ENCODE measurements at regions not wholly inside any gene's neighbourhood (a gene's known extent, or its start where the extent isn't known, plus 50 kb on each side); places are given as distances from the start of the nearest gene placed in this dataset.

DNA sequence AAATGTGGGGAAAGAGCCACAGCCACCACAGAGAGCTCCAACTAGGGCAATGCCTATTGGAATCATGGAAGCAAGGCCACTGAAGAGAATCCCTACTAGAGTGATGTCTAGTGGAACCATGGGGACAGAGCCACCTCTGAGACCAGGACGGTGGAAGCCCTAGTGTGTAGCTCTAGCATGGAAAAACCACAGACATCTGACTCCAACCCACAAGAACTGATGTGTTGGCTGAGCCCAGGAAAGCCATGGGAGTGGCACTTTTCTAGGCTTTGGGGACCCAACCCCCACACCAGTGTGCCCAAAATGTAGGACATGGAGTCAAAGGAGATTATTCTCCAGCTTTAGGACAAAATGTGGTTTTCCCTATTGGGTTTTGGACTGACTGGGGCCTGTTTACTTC lies 721.9 kb downstream of the BRINP1 start (continued):
- TF ChIP-seq, protein P1, sequence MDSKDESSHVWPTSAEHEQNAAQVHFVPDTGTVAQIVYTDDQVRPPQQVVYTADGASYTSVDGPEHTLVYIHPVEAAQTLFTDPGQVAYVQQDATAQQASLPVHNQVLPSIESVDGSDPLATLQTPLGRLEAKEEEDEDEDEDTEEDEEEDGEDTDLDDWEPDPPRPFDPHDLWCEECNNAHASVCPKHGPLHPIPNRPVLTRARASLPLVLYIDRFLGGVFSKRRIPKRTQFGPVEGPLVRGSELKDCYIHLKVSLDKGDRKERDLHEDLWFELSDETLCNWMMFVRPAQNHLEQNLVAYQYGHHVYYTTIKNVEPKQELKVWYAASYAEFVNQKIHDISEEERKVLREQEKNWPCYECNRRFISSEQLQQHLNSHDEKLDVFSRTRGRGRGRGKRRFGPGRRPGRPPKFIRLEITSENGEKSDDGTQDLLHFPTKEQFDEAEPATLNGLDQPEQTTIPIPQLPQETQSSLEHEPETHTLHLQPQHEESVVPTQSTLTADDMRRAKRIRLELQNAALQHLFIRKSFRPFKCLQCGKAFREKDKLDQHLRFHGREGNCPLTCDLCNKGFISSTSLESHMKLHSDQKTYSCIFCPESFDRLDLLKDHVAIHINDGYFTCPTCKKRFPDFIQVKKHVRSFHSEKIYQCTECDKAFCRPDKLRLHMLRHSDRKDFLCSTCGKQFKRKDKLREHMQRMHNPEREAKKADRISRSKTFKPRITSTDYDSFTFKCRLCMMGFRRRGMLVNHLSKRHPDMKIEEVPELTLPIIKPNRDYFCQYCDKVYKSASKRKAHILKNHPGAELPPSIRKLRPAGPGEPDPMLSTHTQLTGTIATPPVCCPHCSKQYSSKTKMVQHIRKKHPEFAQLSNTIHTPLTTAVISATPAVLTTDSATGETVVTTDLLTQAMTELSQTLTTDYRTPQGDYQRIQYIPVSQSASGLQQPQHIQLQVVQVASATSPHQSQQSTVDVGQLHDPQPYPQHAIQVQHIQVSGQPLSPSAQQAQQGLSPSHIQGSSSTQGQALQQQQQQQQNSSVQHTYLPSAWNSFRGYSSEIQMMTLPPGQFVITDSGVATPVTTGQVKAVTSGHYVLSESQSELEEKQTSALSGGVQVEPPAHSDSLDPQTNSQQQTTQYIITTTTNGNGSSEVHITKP (tag by site-specific recombination; IDR thresholded peaks at IDR 0.05): no peak
- no peak for TF ChIP-seq MEIS1 (CRISPR knock-in tag; IDR thresholded peaks at IDR 0.05; ENCODE audit: borderline replicate concordance)

DNA sequence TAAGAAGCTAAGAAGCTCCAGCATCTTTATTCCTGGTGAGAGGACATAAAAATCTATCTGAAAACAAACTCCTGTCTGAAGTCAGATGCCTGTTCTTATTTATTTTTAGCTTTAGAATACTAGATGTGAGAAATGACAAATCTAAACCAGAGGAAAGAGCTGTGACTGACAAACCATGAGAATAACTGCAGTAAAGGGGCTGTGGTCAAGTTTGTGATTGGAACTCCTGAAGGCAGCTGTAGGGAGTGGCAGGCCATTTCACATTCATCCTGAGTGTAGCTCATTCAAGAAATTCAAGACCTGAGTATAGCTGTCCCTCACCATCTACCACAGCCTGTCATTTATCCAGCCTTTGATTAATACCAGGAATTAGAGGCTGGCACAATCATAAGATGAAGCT lies 718.8 kb downstream of the BRINP1 start:
- Histone ChIP-seq H3K4me3 (ENCODE audit: low read depth, low read length) (no peak overlapping the region), H3K27ac (ENCODE audit: extremely low read depth, low read depth, low read length) (no peak overlapping the region), H3K4me1 (ENCODE audit: control insufficient read depth, insufficient read depth, low read length) (no peaks in the 10 kb centered on the region), H3K9me3 (ENCODE audit: control insufficient read depth, insufficient read depth, low read depth, low read length) (no peaks in the 10 kb centered on the region), H3K36me3 (ENCODE audit: control insufficient read depth in 2 of 2, insufficient read depth in 1 of 2, low read length in 2 of 2) (no peaks in the 10 kb centered on the region)
- TF ChIP-seq ZNF248 (tag by site-specific recombination; IDR thresholded peaks at IDR 0.05): no peak
- TF ChIP-seq ZNF391 (tag by site-specific recombination; IDR thresholded peaks at IDR 0.05; ENCODE audit: borderline replicate concordance, low read depth): no peak
- TF ChIP-seq, protein P2, sequence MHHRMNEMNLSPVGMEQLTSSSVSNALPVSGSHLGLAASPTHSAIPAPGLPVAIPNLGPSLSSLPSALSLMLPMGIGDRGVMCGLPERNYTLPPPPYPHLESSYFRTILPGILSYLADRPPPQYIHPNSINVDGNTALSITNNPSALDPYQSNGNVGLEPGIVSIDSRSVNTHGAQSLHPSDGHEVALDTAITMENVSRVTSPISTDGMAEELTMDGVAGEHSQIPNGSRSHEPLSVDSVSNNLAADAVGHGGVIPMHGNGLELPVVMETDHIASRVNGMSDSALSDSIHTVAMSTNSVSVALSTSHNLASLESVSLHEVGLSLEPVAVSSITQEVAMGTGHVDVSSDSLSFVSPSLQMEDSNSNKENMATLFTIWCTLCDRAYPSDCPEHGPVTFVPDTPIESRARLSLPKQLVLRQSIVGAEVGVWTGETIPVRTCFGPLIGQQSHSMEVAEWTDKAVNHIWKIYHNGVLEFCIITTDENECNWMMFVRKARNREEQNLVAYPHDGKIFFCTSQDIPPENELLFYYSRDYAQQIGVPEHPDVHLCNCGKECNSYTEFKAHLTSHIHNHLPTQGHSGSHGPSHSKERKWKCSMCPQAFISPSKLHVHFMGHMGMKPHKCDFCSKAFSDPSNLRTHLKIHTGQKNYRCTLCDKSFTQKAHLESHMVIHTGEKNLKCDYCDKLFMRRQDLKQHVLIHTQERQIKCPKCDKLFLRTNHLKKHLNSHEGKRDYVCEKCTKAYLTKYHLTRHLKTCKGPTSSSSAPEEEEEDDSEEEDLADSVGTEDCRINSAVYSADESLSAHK (tag by site-specific recombination; IDR thresholded peaks at IDR 0.05): no peak
- TF ChIP-seq, protein P3, sequence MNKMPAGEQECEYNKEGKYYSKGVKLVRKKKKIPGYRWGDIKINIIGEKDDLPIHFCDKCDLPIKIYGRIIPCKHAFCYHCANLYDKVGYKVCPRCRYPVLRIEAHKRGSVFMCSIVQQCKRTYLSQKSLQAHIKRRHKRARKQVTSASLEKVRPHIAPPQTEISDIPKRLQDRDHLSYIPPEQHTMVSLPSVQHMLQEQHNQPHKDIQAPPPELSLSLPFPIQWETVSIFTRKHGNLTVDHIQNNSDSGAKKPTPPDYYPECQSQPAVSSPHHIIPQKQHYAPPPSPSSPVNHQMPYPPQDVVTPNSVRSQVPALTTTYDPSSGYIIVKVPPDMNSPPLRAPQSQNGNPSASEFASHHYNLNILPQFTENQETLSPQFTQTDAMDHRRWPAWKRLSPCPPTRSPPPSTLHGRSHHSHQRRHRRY (tag by site-specific recombination; IDR thresholded peaks at IDR 0.05): no peak
- TF ChIP-seq ZNF600 (tag by site-specific recombination; IDR thresholded peaks at IDR 0.05): no peak
- TF ChIP-seq WT1 (tag by site-specific recombination; IDR thresholded peaks at IDR 0.05): no peak
- no peak for TF ChIP-seq ZNF394 (tag by site-specific recombination; IDR thresholded peaks at IDR 0.05; ENCODE audit: borderline replicate concordance)
- TF ChIP-seq ZSCAN16 (tag by site-specific recombination; IDR thresholded peaks at IDR 0.05): no peak
- TF ChIP-seq OSR2 (tag by site-specific recombination; IDR thresholded peaks at IDR 0.05): no peak
- no peak for TF ChIP-seq IKZF3 (tag by site-specific recombination; IDR thresholded peaks at IDR 0.05)
- TF ChIP-seq ZNF501 (tag by site-specific recombination; IDR thresholded peaks at IDR 0.05): no peak
- no peak for TF ChIP-seq ZNF707 (tag by site-specific recombination; IDR thresholded peaks at IDR 0.05)
- CTCF ChIA-PET: no interaction called here
- POLR2A ChIA-PET: no interaction called here

DNA sequence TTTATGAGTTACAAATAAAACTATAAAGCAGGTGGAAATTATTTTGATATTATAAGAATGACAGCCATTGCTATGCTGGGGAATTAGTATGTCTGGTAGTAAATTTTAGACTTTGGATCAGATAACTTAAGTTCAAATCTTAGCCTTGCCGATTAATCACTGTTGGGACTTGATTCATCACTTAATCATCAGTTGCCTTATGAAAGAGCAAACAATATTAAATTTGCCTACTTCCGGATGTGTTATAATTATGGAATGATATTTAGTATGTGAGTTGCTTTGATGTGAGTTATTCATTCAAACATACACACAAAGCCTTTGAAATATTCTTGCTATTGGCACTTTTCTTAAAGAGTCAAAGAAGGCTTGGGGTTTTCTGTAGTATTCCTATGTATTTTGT lies 717.7 kb downstream of the BRINP1 start:
- Histone ChIP-seq H3K4me1 (ENCODE audit: control insufficient read depth, insufficient read depth, low read length) (no peaks in the 10 kb centered on the region), H3K36me3 (ENCODE audit: control insufficient read depth in 2 of 2, insufficient read depth in 1 of 2, low read length in 2 of 2) (no peaks in the 10 kb centered on the region), H3K4me3 (ENCODE audit: low read depth, low read length) (no peak overlapping the region), H3K27ac (ENCODE audit: extremely low read depth, low read depth, low read length) (no peak overlapping the region), H3K9me3 (ENCODE audit: control insufficient read depth, insufficient read depth, low read depth, low read length) (no peaks in the 10 kb centered on the region)
- POLR2A ChIA-PET: no interaction called here
- CTCF ChIA-PET: no interaction called here
- TF ChIP-seq ZEB2 (tag by site-specific recombination; IDR thresholded peaks at IDR 0.05) (no peak), ZNF391 (tag by site-specific recombination; IDR thresholded peaks at IDR 0.05; ENCODE audit: borderline replicate concordance, low read depth) (no peak), ZNF747 (tag by site-specific recombination; IDR thresholded peaks at IDR 0.05) (no peak)
- TF ChIP-seq, protein P4, sequence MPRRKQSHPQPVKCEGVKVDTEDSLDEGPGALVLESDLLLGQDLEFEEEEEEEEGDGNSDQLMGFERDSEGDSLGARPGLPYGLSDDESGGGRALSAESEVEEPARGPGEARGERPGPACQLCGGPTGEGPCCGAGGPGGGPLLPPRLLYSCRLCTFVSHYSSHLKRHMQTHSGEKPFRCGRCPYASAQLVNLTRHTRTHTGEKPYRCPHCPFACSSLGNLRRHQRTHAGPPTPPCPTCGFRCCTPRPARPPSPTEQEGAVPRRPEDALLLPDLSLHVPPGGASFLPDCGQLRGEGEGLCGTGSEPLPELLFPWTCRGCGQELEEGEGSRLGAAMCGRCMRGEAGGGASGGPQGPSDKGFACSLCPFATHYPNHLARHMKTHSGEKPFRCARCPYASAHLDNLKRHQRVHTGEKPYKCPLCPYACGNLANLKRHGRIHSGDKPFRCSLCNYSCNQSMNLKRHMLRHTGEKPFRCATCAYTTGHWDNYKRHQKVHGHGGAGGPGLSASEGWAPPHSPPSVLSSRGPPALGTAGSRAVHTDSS (tag by site-specific recombination; IDR thresholded peaks at IDR 0.05): no peak
- TF ChIP-seq, protein P5, sequence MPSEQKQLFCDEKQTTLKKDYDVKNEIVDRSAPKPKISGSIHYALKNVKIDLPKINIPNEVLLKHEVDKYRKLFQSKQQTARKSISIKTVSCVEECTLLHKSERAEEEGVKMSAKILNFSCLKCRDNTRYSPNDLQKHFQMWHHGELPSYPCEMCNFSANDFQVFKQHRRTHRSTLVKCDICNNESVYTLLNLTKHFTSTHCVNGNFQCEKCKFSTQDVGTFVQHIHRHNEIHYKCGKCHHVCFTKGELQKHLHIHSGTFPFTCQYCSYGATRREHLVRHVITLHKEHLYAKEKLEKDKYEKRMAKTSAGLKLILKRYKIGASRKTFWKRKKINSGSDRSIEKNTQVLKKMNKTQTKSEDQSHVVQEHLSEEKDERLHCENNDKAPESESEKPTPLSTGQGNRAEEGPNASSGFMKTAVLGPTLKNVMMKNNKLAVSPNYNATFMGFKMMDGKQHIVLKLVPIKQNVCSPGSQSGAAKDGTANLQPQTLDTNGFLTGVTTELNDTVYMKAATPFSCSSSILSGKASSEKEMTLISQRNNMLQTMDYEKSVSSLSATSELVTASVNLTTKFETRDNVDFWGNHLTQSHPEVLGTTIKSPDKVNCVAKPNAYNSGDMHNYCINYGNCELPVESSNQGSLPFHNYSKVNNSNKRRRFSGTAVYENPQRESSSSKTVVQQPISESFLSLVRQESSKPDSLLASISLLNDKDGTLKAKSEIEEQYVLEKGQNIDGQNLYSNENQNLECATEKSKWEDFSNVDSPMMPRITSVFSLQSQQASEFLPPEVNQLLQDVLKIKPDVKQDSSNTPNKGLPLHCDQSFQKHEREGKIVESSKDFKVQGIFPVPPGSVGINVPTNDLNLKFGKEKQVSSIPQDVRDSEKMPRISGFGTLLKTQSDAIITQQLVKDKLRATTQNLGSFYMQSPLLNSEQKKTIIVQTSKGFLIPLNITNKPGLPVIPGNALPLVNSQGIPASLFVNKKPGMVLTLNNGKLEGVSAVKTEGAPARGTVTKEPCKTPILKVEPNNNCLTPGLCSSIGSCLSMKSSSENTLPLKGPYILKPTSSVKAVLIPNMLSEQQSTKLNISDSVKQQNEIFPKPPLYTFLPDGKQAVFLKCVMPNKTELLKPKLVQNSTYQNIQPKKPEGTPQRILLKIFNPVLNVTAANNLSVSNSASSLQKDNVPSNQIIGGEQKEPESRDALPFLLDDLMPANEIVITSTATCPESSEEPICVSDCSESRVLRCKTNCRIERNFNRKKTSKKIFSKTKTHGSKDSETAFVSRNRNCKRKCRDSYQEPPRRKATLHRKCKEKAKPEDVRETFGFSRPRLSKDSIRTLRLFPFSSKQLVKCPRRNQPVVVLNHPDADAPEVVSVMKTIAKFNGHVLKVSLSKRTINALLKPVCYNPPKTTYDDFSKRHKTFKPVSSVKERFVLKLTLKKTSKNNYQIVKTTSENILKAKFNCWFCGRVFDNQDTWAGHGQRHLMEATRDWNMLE (tag by site-specific recombination; conservative IDR thresholded peaks at IDR 0.05; ENCODE audit: low read depth): no peak
- TF ChIP-seq, protein P6, sequence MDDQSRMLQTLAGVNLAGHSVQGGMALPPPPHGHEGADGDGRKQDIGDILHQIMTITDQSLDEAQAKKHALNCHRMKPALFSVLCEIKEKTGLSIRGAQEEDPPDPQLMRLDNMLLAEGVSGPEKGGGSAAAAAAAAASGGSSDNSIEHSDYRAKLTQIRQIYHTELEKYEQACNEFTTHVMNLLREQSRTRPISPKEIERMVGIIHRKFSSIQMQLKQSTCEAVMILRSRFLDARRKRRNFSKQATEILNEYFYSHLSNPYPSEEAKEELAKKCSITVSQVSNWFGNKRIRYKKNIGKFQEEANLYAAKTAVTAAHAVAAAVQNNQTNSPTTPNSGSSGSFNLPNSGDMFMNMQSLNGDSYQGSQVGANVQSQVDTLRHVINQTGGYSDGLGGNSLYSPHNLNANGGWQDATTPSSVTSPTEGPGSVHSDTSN (CRISPR knock-in tag; IDR thresholded peaks at IDR 0.05): no peak

All from HEK293 (cell line).